ENCODE measurements at regions not wholly inside any gene's neighbourhood (a gene's known extent, or its start where the extent isn't known, plus 50 kb on each side); places are given as distances from the start of the nearest gene placed in this dataset.

GRCh38 chr14:43532825-43533416 lies 974.2 kb downstream of the FSCB start:
- TF ChIP-seq ARNTL (CRISPR knock-in tag; IDR thresholded peaks at IDR 0.05; ENCODE audit: borderline replicate concordance, low read depth), result no peak
- TF ChIP-seq SNAI2 (CRISPR knock-in tag; IDR thresholded peaks at IDR 0.05), result no peak
- TF ChIP-seq TCF4 (CRISPR knock-in tag; IDR thresholded peaks at IDR 0.05; ENCODE audit: borderline replicate concordance), result no peak
- no peak for TF ChIP-seq CREB5 (CRISPR knock-in tag; IDR thresholded peaks at IDR 0.05; ENCODE audit: low read depth)
- TF ChIP-seq ZNF8 (CRISPR knock-in tag; IDR thresholded peaks at IDR 0.05), result no peak
- no peak for TF ChIP-seq ZC3H10 (CRISPR knock-in tag; IDR thresholded peaks at IDR 0.05)
- TF ChIP-seq ZFP3 (CRISPR knock-in tag; IDR thresholded peaks at IDR 0.05), result no peak
- no peak for TF ChIP-seq TOX (CRISPR knock-in tag; IDR thresholded peaks at IDR 0.05; ENCODE audit: borderline replicate concordance)
- TF ChIP-seq ESRRG (CRISPR knock-in tag; IDR thresholded peaks at IDR 0.05), result no peak
- TF ChIP-seq POU6F1 (CRISPR knock-in tag; IDR thresholded peaks at IDR 0.05; ENCODE audit: borderline replicate concordance, low read depth), result no peak
- TF ChIP-seq PATZ1 (CRISPR knock-in tag; IDR thresholded peaks at IDR 0.05; ENCODE audit: borderline replicate concordance), result no peak
- TF ChIP-seq OSR1 (CRISPR knock-in tag; IDR thresholded peaks at IDR 0.05), result no peak
- no peak for TF ChIP-seq CSDC2 (CRISPR knock-in tag; IDR thresholded peaks at IDR 0.05)
- ATAC-seq, result no peak

GRCh38 chr14:43528321-43528720 lies 978.8 kb downstream of the FSCB start:
- no peak for ATAC-seq
- no peak for TF ChIP-seq TCF4 (CRISPR knock-in tag; IDR thresholded peaks at IDR 0.05; ENCODE audit: borderline replicate concordance)
- no peak for TF ChIP-seq ZNF70 (CRISPR knock-in tag; IDR thresholded peaks at IDR 0.05)
- no peak for TF ChIP-seq CSRNP3 (CRISPR knock-in tag; IDR thresholded peaks at IDR 0.05)
- no peak for TF ChIP-seq BACH2 (CRISPR knock-in tag; IDR thresholded peaks at IDR 0.05; ENCODE audit: borderline replicate concordance)
- no peak for TF ChIP-seq TOX (CRISPR knock-in tag; IDR thresholded peaks at IDR 0.05; ENCODE audit: borderline replicate concordance)
- TF ChIP-seq RARB (CRISPR knock-in tag; IDR thresholded peaks at IDR 0.05), result no peak
- TF ChIP-seq SNAI2 (CRISPR knock-in tag; IDR thresholded peaks at IDR 0.05), result no peak
- TF ChIP-seq ZC3H10 (CRISPR knock-in tag; IDR thresholded peaks at IDR 0.05), result no peak

- ATAC-seq, result no peak
- TF ChIP-seq SNAI2 (CRISPR knock-in tag; IDR thresholded peaks at IDR 0.05) (no peak), RARB (CRISPR knock-in tag; IDR thresholded peaks at IDR 0.05) (no peak), GLIS3 (CRISPR knock-in tag; IDR thresholded peaks at IDR 0.05) (no peak), ZFP3 (CRISPR knock-in tag; IDR thresholded peaks at IDR 0.05) (no peak), ZFP30 (CRISPR knock-in tag; IDR thresholded peaks at IDR 0.05) (no peak), PATZ1 (CRISPR knock-in tag; IDR thresholded peaks at IDR 0.05; ENCODE audit: borderline replicate concordance) (no peak), CSRNP3 (CRISPR knock-in tag; IDR thresholded peaks at IDR 0.05) (no peak), TOX (CRISPR knock-in tag; IDR thresholded peaks at IDR 0.05; ENCODE audit: borderline replicate concordance) (no peak), BACH2 (CRISPR knock-in tag; IDR thresholded peaks at IDR 0.05; ENCODE audit: borderline replicate concordance) (no peak), ZNF70 (CRISPR knock-in tag; IDR thresholded peaks at IDR 0.05) (no peak), ARNTL (CRISPR knock-in tag; IDR thresholded peaks at IDR 0.05; ENCODE audit: borderline replicate concordance, low read depth) (no peak), CSDC2 (CRISPR knock-in tag; IDR thresholded peaks at IDR 0.05) (no peak), ZNF565 (CRISPR knock-in tag; conservative IDR thresholded peaks at IDR 0.05; ENCODE audit: low read depth) (no peak), ZC3H10 (CRISPR knock-in tag; IDR thresholded peaks at IDR 0.05) (no peak), ESRRG (CRISPR knock-in tag; IDR thresholded peaks at IDR 0.05) (no peak), TCF4 (CRISPR knock-in tag; IDR thresholded peaks at IDR 0.05; ENCODE audit: borderline replicate concordance) (no peak), OSR1 (CRISPR knock-in tag; IDR thresholded peaks at IDR 0.05) (no peak), ISL1 (CRISPR knock-in tag; IDR thresholded peaks at IDR 0.05) (no peak), POU6F1 (CRISPR knock-in tag; IDR thresholded peaks at IDR 0.05; ENCODE audit: borderline replicate concordance, low read depth) (no peak), PPARA (CRISPR knock-in tag; IDR thresholded peaks at IDR 0.05; ENCODE audit: borderline replicate concordance) (no peak)
These were observed 981.4 kb downstream of the FSCB start for GRCh38 chr14:43525658-43526057.
